Keratinocyte (primary cell): ENCODE measurements at regions not wholly inside any gene's neighbourhood (a gene's known extent, or its start where the extent isn't known, plus 50 kb on each side); places are given as distances from the start of the nearest gene placed in this dataset.

Source experiments
- DNase-seq: peaks from one replicate; pipeline ENCODE4 v3.0.0-alpha.2; 2011; ENCODE audit warnings: low read depth, missing footprints, low spot score
- FAIRE-seq: peaks from 2 replicates; lab custom pipeline; 2011; peaks lifted over from hg19 to GRCh38; lab: Jason Lieb, UNC
- H2AFZ ChIP-seq: 2 replicates; pipeline ENCODE4 v1.6.0; 2012; ENCODE audit warnings: low read length, control low read depth, inconsistent platforms; ENCODE audit not compliant: control insufficient read depth
- H3K27ac ChIP-seq: 2 replicates; pipeline ENCODE4 v1.5.1; 2011; ENCODE audit warnings: low read length; ENCODE audit not compliant: control insufficient read depth, insufficient read depth
- H3K27me3 ChIP-seq: 3 replicates; pipeline ENCODE4 v1.6.0; 2011; ENCODE audit warnings: low read length; ENCODE audit not compliant: control insufficient read depth, insufficient read depth; ENCODE audit errors: extremely low read depth
- H3K36me3 ChIP-seq, 2 experiments: 2 replicates in 1 of 2; 3 replicates in 1 of 2; pipeline ENCODE4 v1.5.1; 2011; ENCODE audit warnings: low read length in 2 of 2, mild to moderate bottlenecking in 1 of 2; ENCODE audit not compliant: control insufficient read depth in 2 of 2, insufficient read depth in 2 of 2; ENCODE audit errors: extremely low read depth in 1 of 2
- H3K4me1 ChIP-seq: 3 replicates; pipeline ENCODE4 v1.5.1; 2011; ENCODE audit warnings: low read length; ENCODE audit not compliant: control insufficient read depth, insufficient read depth; ENCODE audit errors: extremely low read depth
- H3K4me2 ChIP-seq: 3 replicates; pipeline ENCODE4 v1.6.0; 2011; ENCODE audit warnings: low read depth, low read length; ENCODE audit not compliant: control insufficient read depth, insufficient read depth; ENCODE audit errors: extremely low read depth
- H3K4me3 ChIP-seq, 3 experiments: fragments of 200-600 bp in 1 of 3; sonication (generic) in 1 of 3; 2 replicates in 2 of 3; 3 replicates in 1 of 3; pipeline ENCODE4 v1.5.1; 2011 to 2016; ENCODE audit warnings: low read length in 3 of 3, mild to moderate bottlenecking in 3 of 3, control low read depth in 2 of 3, inconsistent platforms in 1 of 3, low read depth in 1 of 3, mixed read lengths in 1 of 3, mixed run types in 1 of 3, moderate library complexity in 1 of 3; ENCODE audit not compliant: control insufficient read depth in 2 of 3, insufficient read depth in 2 of 3; ENCODE audit errors: extremely low read depth in 1 of 3
- H3K79me2 ChIP-seq: 2 replicates; pipeline ENCODE4 v1.6.0; 2012; ENCODE audit warnings: low read length; ENCODE audit not compliant: control insufficient read depth, insufficient read depth
- H3K9ac ChIP-seq: 3 replicates; pipeline ENCODE4 v1.6.0; 2011; ENCODE audit warnings: low read length; ENCODE audit not compliant: control insufficient read depth, insufficient read depth; ENCODE audit errors: extremely low read depth
- H3K9me1 ChIP-seq: 3 replicates; pipeline ENCODE4 v1.6.0; 2011; ENCODE audit warnings: low read length; ENCODE audit not compliant: control insufficient read depth, insufficient read depth; ENCODE audit errors: extremely low read depth
- H3K9me3 ChIP-seq: 2 replicates; pipeline ENCODE4 v1.5.1; 2012; ENCODE audit warnings: low read depth, low read length; ENCODE audit not compliant: control insufficient read depth
- H4K20me1 ChIP-seq: 3 replicates; pipeline ENCODE4 v1.6.0; 2011; ENCODE audit warnings: low read length; ENCODE audit not compliant: control insufficient read depth, insufficient read depth; ENCODE audit errors: extremely low read depth
- CTCF ChIP-seq, 3 experiments: IDR thresholded peaks in 1 of 3; conservative IDR thresholded peaks in 1 of 3; optimal IDR thresholded peaks in 1 of 3; 2 replicates in 2 of 3; 3 replicates in 1 of 3; pipeline versions ENCODE3 to v1.5.1; 2011; ENCODE audit warnings: low read length in 3 of 3, mild to moderate bottlenecking in 3 of 3, moderate library complexity in 2 of 3, control low read depth in 1 of 3, inconsistent platforms in 1 of 3; ENCODE audit not compliant: insufficient read depth in 2 of 3; ENCODE audit errors: extremely low read depth in 1 of 3
- EZH2 ChIP-seq: IDR thresholded peaks from one replicate; pipeline ENCODE4 v1.6.1; 2012; ENCODE audit warnings: inconsistent platforms, mild to moderate bottlenecking, low read length, moderate library complexity
- dilution Hi-C: fragments of 300-500 bp; cut with MboI; formaldehyde crosslinking; loops from one replicate; pipeline ENCODE4 v1.7.0; 2020; ENCODE audit warnings: low sequenced_read_pairs; ENCODE audit not compliant: extremely low pct_ligation_motif_present

GRCh38 chr18:59990121-59990823, 90.5 kb downstream of the PMAIP1 start:
- Histone ChIP-seq H3K79me2 (no peaks in the 10 kb centered on the region), H3K4me1 (peaks cover 3% of the 10 kb centered on the region), H2AFZ (no peak overlapping the region), H3K27me3 (no peaks in the 10 kb centered on the region), H3K4me2 (no peak overlapping the region), H3K9me1 (no peaks in the 10 kb centered on the region), H3K9ac (no peak overlapping the region), H3K27ac (no peak overlapping the region), H3K36me3 (no peaks in the 10 kb centered on the region), H4K20me1 (no peaks in the 10 kb centered on the region), H3K9me3 (no peaks in the 10 kb centered on the region), H3K4me3 (no peak overlapping the region)
- FAIRE-seq (no peak), DNase-seq (no peak)
- TF ChIP-seq CTCF (optimal IDR thresholded peaks at IDR 0.05 in 1 of 3, IDR thresholded peaks at IDR 0.05 in 1 of 3, conservative IDR thresholded peaks at IDR 0.05 in 1 of 3; ENCODE audit: extremely low read depth in 1 of 3, insufficient read depth in 2 of 3, low read length in 3 of 3) (no peak), EZH2 (no peak)
- dilution Hi-C loops = loop anchor here (25.0 kb wide), 1 partner anchor 572 kb away; no protein-coding TSS in a partner anchor

- Histone ChIP-seq H3K27me3 (no peaks in the 10 kb centered on the region), H3K9ac (no peak overlapping the region), H3K4me1 (peaks cover 11% of the 10 kb centered on the region), H3K36me3 (no peaks in the 10 kb centered on the region), H3K9me1 (no peaks in the 10 kb centered on the region), H2AFZ (no peak overlapping the region), H3K4me2 (no peak overlapping the region), H3K79me2 (no peaks in the 10 kb centered on the region), H3K27ac (no peak overlapping the region), H3K9me3 (no peaks in the 10 kb centered on the region), H4K20me1 (no peaks in the 10 kb centered on the region), H3K4me3 (no peak overlapping the region)
- dilution Hi-C loops = loop anchor here (25.0 kb wide), 1 partner anchor 574 kb away; no protein-coding TSS in a partner anchor
- DNase-seq = no peak
- peak; percentile 71 for FAIRE-seq
- TF ChIP-seq CTCF (optimal IDR thresholded peaks at IDR 0.05 in 1 of 3, IDR thresholded peaks at IDR 0.05 in 1 of 3, conservative IDR thresholded peaks at IDR 0.05 in 1 of 3; ENCODE audit: extremely low read depth in 1 of 3, insufficient read depth in 2 of 3, low read length in 3 of 3) (peak; percentile 61 to 80 (median 72)), EZH2 (no peak)
These were observed 88.4 kb downstream of the PMAIP1 start for GRCh38 chr18:59988098-59988706.
